ENCODE measurements at regions not wholly inside any gene's neighbourhood (a gene's known extent, or its start where the extent isn't known, plus 50 kb on each side); places are given as distances from the start of the nearest gene placed in this dataset.
"Not testable (repeated sequence)": the region's sequence is repeated elsewhere in the genome, so short reads cannot be mapped to it uniquely, and the experiment has no call there.

GRCh38 chr11:24157316-24157715 is 339.5 kb upstream of the LUZP2 start:
- Histone ChIP-seq H3K4me3 (replicated peaks; ENCODE audit: low read depth, low read length) (no peak overlapping the region), H3K27me3 (replicated peaks; ENCODE audit: control insufficient read depth, insufficient read depth, low read length) (no peaks in the 10 kb centered on the region), H3K36me3 (ENCODE audit: control insufficient read depth, insufficient read depth, low read length) (no peaks in the 10 kb centered on the region)
- no peak for TF ChIP-seq CTCF (IDR thresholded peaks at IDR 0.05; ENCODE audit: insufficient read depth, low read length, poor library complexity, severe bottlenecking)
- no peak for DNase-seq (ENCODE audit: extremely low read depth, insufficient read length)

GRCh38 chr11:24161587-24161986 is 335.3 kb upstream of the LUZP2 start:
- DNase-seq (ENCODE audit: extremely low read depth, insufficient read length), result no peak
- Histone ChIP-seq H3K36me3 (ENCODE audit: control insufficient read depth, insufficient read depth, low read length) (no peaks in the 10 kb centered on the region), H3K4me3 (replicated peaks; ENCODE audit: low read depth, low read length) (no peak overlapping the region), H3K27me3 (replicated peaks; ENCODE audit: control insufficient read depth, insufficient read depth, low read length) (no peaks in the 10 kb centered on the region)
- TF ChIP-seq CTCF (IDR thresholded peaks at IDR 0.05; ENCODE audit: insufficient read depth, low read length, poor library complexity, severe bottlenecking), result no peak

DNA sequence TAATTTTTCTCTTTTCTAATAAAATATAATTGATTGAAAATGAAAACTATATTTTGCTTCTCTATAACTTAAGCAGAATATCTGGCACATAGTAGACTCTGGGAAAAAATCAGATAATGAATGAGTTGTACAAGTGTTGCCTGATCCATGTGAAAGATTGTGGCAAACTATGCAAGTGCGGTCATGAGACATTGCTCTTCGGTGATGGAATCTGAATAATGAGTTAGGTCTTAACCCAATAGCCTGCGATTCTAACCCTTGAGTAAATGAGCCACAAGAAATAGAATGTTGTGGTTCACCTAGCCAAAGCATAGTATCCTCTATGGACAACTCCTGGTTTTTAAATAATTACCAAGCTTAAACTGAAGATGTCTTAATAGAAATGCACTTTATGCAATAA is 333.7 kb upstream of the LUZP2 start:
- DNase-seq (ENCODE audit: extremely low read depth, insufficient read length), result no peak
- H3K27me3 ChIP-seq (replicated peaks; ENCODE audit: control insufficient read depth, insufficient read depth, low read length), result no peaks in the 10 kb centered on the region
- no peak overlapping the region for H3K4me3 ChIP-seq (replicated peaks; ENCODE audit: low read depth, low read length)
- no peak for TF ChIP-seq CTCF (IDR thresholded peaks at IDR 0.05; ENCODE audit: insufficient read depth, low read length, poor library complexity, severe bottlenecking)
- no peaks in the 10 kb centered on the region for H3K36me3 ChIP-seq (ENCODE audit: control insufficient read depth, insufficient read depth, low read length)

DNA sequence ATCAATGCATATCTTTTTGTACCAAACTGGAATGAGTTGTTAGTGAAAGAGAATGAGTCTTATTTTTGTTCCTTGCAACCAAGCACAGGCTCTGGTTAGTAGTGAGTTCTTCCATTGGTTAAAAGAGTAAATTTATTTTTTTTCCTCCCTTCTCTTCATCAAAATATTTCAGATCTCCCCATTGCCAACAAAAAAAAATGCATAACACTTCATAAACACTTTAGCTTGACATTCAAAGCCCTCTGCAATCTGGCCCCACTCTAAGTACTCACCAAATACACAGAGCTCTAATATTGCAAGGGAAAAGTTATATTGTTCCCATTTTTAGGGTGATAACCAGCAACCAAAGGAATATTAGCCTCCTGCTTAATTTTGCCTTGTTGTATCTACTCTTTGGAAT is 333.0 kb upstream of the LUZP2 start:
- Histone ChIP-seq H3K27me3 (replicated peaks; ENCODE audit: control insufficient read depth, insufficient read depth, low read length) (no peaks in the 10 kb centered on the region), H3K4me3 (replicated peaks; ENCODE audit: low read depth, low read length) (no peak overlapping the region), H3K36me3 (ENCODE audit: control insufficient read depth, insufficient read depth, low read length) (no peaks in the 10 kb centered on the region)
- TF ChIP-seq CTCF (IDR thresholded peaks at IDR 0.05; ENCODE audit: insufficient read depth, low read length, poor library complexity, severe bottlenecking), result no peak
- DNase-seq (ENCODE audit: extremely low read depth, insufficient read length), result no peak

GRCh38 chr11:24171869-24172268 is 325.0 kb upstream of the LUZP2 start:
- Histone ChIP-seq H3K36me3 (ENCODE audit: control insufficient read depth, insufficient read depth, low read length) (no peaks in the 10 kb centered on the region), H3K4me3 (replicated peaks; ENCODE audit: low read depth, low read length) (no peak overlapping the region), H3K27me3 (replicated peaks; ENCODE audit: control insufficient read depth, insufficient read depth, low read length) (no peaks in the 10 kb centered on the region)
- no peak for DNase-seq (ENCODE audit: extremely low read depth, insufficient read length)
- TF ChIP-seq CTCF (IDR thresholded peaks at IDR 0.05; ENCODE audit: insufficient read depth, low read length, poor library complexity, severe bottlenecking), result no peak

DNA sequence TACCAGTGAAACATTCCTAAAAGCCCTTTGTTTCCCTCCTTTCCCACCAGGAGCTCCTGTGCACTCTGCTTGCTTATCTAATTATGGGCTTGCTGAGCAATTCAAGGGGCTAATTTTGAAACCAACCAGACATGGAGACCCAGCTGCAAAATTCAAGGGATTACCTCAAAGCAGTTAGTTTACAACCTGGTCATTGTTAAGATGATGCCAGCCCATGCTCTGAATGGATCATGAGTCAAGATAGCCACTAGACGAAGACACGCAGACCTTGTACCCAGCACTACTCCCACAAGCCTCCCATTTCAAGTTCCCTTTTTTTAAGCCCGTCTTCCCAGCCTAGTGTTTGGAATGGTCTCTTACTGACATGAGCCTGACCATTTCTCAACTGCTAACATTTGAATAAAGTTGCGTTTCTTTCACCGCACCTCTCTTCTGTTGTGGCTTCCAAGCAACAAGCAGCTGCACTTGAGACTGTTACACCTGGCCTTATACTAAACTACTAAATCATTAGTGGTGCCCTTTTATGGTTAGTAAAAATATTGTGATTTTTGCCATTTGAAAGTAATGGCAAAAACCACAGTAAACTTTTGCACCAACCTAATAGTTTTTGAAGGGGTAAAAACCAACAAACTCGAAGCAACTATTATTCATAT is 315.3 kb upstream of the LUZP2 start:
- no peak overlapping the region for H3K4me3 ChIP-seq (replicated peaks; ENCODE audit: low read depth, low read length)
- no peak for TF ChIP-seq CTCF (IDR thresholded peaks at IDR 0.05; ENCODE audit: insufficient read depth, low read length, poor library complexity, severe bottlenecking)
- H3K27me3 ChIP-seq (replicated peaks; ENCODE audit: control insufficient read depth, insufficient read depth, low read length), result no peaks in the 10 kb centered on the region
- DNase-seq (ENCODE audit: extremely low read depth, insufficient read length), result no peak
- H3K36me3 ChIP-seq (ENCODE audit: control insufficient read depth, insufficient read depth, low read length), result no peaks in the 10 kb centered on the region

DNA sequence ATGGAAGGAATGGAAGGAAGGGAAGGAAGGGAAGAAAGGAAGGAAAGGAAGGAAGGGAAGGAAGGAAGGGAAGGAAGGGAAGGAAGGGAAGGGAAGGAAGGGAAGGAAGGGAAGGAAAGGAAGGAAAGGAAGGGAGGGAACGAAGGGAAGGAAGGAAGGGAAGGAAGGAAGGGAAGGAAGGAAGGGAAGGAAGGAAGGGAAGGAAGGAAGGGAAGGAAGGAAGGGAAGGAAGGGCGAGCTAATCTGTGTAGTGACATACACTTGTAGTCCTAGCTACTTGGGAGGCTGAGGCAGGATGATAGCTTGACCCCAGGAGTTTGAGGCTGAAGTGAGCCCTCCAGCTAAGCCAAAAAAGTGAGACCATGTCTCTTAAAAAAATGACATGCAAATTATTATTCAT is 311.3 kb upstream of the LUZP2 start:
- not testable (repeated sequence) for DNase-seq (ENCODE audit: extremely low read depth, insufficient read length); H3K27me3 ChIP-seq (replicated peaks; ENCODE audit: control insufficient read depth, insufficient read depth, low read length); H3K4me3 ChIP-seq (replicated peaks; ENCODE audit: low read depth, low read length); H3K36me3 ChIP-seq (ENCODE audit: control insufficient read depth, insufficient read depth, low read length)

Measured in GM06990 (cell line).